Activated CD8-positive, alpha-beta T cell treated with anti-CD3 and anti-CD28 coated beads for 36 hours (primary cell): ENCODE measurements at regions not wholly inside any gene's neighbourhood (a gene's known extent, or its start where the extent isn't known, plus 50 kb on each side); places are given as distances from the start of the nearest gene placed in this dataset.

Experiments used
- ATAC-seq: fragments of 200-7000 bp; cut with Tn5 transposase; one replicate; pipeline ENCODE4 v1.10.0; 2021; ENCODE audit warnings: mild to moderate bottlenecking, moderate library complexity
- CTCF ChIA-PET: fragments of 350-600 bp; sonication (Branson Sonifier 250); formaldehyde crosslinking; loops from one replicate; lab custom pipeline; 2021; ENCODE audit warnings: antibody characterized with exemption; lab: Charles Lee
- POLR2A ChIA-PET: fragments of 350-600 bp; sonication (Branson Sonifier 250); formaldehyde crosslinking; loops from one replicate; lab custom pipeline; 2021; ENCODE audit warnings: antibody characterized with exemption; lab: Charles Lee
- DNase-seq: peaks from one replicate; pipeline ENCODE4 v3.0.0-alpha.2; 2020
- H3K27ac Mint-ChIP-seq: one replicate; pipeline ENCODE4 v1.8.0; 2021; ENCODE audit warnings: mild to moderate bottlenecking, mixed read lengths
- H3K27me3 Mint-ChIP-seq: one replicate; pipeline ENCODE4 v1.8.0; 2021; ENCODE audit warnings: mixed read lengths
- H3K36me3 Mint-ChIP-seq: one replicate; pipeline ENCODE4 v1.8.0; 2021; ENCODE audit warnings: low read depth, mixed read lengths
- H3K4me1 Mint-ChIP-seq: one replicate; pipeline ENCODE4 v1.8.0; 2021; ENCODE audit warnings: low read depth, mixed read lengths
- H3K4me3 Mint-ChIP-seq: one replicate; pipeline ENCODE4 v1.8.0; 2021; ENCODE audit warnings: mild to moderate bottlenecking, moderate library complexity, mixed read lengths
- H3K9me3 Mint-ChIP-seq: one replicate; pipeline ENCODE4 v1.8.0; 2021; ENCODE audit warnings: mixed read lengths
- intact Hi-C: fragments of 100-400 bp; cut with micrococcal nuclease; formaldehyde crosslinking; loops from one replicate; pipeline ENCODE4 v1.10.0; 2022
- TF ChIP-seq, protein P1 (sequence below): fragments of 200-600 bp; IDR thresholded peaks from one replicate; pipeline ENCODE4 v1.8.0; 2022; ENCODE audit warnings: antibody characterized with exemption, mild to moderate bottlenecking

GRCh38 chr2:3965211-3965610 lies 261.8 kb downstream of the DCDC2C start:
- intact Hi-C loops, result no loop called here
- Mint-ChIP-seq H3K9me3 (no peaks in the 10 kb centered on the region), H3K36me3 (no peaks in the 10 kb centered on the region), H3K4me3 (no peak overlapping the region), H3K27ac (no peak overlapping the region), H3K4me1 (no peaks in the 10 kb centered on the region), H3K27me3 (no peaks in the 10 kb centered on the region)
- DNase-seq, result no peak
- POLR2A ChIA-PET, result no interaction called here
- ATAC-seq, result no peak
- CTCF ChIA-PET, result no interaction called here
- TF ChIP-seq, protein P1, sequence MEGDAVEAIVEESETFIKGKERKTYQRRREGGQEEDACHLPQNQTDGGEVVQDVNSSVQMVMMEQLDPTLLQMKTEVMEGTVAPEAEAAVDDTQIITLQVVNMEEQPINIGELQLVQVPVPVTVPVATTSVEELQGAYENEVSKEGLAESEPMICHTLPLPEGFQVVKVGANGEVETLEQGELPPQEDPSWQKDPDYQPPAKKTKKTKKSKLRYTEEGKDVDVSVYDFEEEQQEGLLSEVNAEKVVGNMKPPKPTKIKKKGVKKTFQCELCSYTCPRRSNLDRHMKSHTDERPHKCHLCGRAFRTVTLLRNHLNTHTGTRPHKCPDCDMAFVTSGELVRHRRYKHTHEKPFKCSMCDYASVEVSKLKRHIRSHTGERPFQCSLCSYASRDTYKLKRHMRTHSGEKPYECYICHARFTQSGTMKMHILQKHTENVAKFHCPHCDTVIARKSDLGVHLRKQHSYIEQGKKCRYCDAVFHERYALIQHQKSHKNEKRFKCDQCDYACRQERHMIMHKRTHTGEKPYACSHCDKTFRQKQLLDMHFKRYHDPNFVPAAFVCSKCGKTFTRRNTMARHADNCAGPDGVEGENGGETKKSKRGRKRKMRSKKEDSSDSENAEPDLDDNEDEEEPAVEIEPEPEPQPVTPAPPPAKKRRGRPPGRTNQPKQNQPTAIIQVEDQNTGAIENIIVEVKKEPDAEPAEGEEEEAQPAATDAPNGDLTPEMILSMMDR, result no peak

DNA sequence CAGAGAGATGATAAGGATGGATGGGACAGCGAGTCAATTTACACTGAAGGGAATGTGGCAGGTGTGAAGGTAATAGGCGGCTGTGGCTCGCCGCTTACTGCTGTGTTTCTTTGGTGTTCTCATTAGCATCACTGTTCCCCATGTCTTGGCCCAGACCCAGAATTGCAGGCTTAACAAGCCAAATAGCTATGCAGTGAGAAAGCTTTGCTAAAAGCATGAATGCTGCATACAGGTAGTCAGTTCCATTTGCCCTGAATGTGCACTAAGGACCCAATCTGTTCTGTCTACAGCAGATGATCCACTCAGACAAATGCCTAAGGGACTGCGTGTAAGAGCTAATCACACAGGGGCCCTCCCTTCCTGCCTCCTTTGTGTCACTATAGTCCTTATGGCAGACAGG lies 262.6 kb downstream of the DCDC2C start:
- ATAC-seq (no peak), DNase-seq (no peak)
- intact Hi-C loops, result no loop called here
- H3K27me3 Mint-ChIP-seq, result no peaks in the 10 kb centered on the region
- CTCF ChIA-PET, result no interaction called here
- H3K27ac Mint-ChIP-seq, result no peak overlapping the region
- POLR2A ChIA-PET, result no interaction called here
- no peaks in the 10 kb centered on the region for H3K4me1 Mint-ChIP-seq
- H3K4me3 Mint-ChIP-seq, result no peak overlapping the region
- H3K36me3 Mint-ChIP-seq, result no peaks in the 10 kb centered on the region
- H3K9me3 Mint-ChIP-seq, result no peaks in the 10 kb centered on the region
- TF ChIP-seq, protein P1, result no peak

DNA sequence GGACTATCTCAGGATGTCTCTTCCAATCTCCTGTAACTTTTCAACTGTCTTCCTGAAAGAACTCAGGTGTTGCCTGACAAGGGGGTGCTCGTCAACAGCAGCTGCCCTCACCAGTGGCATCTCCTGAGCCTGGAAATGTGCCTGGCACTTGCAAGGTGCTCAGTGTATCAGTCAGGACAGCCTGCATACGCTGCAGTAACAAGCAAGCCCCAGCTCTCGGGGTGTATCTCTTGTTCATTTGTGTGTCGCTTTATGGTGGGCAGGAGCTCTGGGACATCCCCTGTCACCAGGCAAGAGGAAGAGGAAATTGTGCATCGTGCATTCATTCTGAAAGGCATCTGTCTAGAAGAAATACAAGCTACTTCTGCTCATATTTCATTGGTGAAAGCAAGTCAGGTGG lies 263.1 kb downstream of the DCDC2C start:
- H3K36me3 Mint-ChIP-seq, result no peaks in the 10 kb centered on the region
- ChIA-PET POLR2A (no interaction called here), CTCF (no interaction called here)
- no peaks in the 10 kb centered on the region for H3K9me3 Mint-ChIP-seq
- TF ChIP-seq, protein P1, result no peak
- no peak overlapping the region for H3K27ac Mint-ChIP-seq
- H3K27me3 Mint-ChIP-seq, result no peaks in the 10 kb centered on the region
- no peak overlapping the region for H3K4me3 Mint-ChIP-seq
- no peak for DNase-seq
- intact Hi-C loops, result no loop called here
- H3K4me1 Mint-ChIP-seq, result no peaks in the 10 kb centered on the region
- no peak for ATAC-seq

GRCh38 chr2:3968736-3969135 lies 265.4 kb downstream of the DCDC2C start:
- intact Hi-C loops, result no loop called here
- Mint-ChIP-seq H3K4me1 (no peaks in the 10 kb centered on the region), H3K9me3 (no peaks in the 10 kb centered on the region), H3K27ac (no peak overlapping the region), H3K4me3 (no peak overlapping the region), H3K36me3 (no peaks in the 10 kb centered on the region), H3K27me3 (no peaks in the 10 kb centered on the region)
- DNase-seq (no peak), ATAC-seq (no peak)
- CTCF ChIA-PET, result no interaction called here
- POLR2A ChIA-PET, result no interaction called here
- TF ChIP-seq, protein P1, result no peak

GRCh38 chr2:3970791-3971651 lies 267.6 kb downstream of the DCDC2C start:
- no peak for DNase-seq
- no peaks in the 10 kb centered on the region for H3K9me3 Mint-ChIP-seq
- no peaks in the 10 kb centered on the region for H3K36me3 Mint-ChIP-seq
- CTCF ChIA-PET, result no interaction called here
- ATAC-seq, result no peak
- H3K4me3 Mint-ChIP-seq, result no peak overlapping the region
- intact Hi-C loops, result no loop called here
- H3K27me3 Mint-ChIP-seq, result no peaks in the 10 kb centered on the region
- POLR2A ChIA-PET, result no interaction called here
- no peaks in the 10 kb centered on the region for H3K4me1 Mint-ChIP-seq
- TF ChIP-seq, protein P1, result no peak
- no peak overlapping the region for H3K27ac Mint-ChIP-seq
